ENCODE measurements at regions not wholly inside any gene's neighbourhood (a gene's known extent, or its start where the extent isn't known, plus 50 kb on each side); places are given as distances from the start of the nearest gene placed in this dataset.

DNA sequence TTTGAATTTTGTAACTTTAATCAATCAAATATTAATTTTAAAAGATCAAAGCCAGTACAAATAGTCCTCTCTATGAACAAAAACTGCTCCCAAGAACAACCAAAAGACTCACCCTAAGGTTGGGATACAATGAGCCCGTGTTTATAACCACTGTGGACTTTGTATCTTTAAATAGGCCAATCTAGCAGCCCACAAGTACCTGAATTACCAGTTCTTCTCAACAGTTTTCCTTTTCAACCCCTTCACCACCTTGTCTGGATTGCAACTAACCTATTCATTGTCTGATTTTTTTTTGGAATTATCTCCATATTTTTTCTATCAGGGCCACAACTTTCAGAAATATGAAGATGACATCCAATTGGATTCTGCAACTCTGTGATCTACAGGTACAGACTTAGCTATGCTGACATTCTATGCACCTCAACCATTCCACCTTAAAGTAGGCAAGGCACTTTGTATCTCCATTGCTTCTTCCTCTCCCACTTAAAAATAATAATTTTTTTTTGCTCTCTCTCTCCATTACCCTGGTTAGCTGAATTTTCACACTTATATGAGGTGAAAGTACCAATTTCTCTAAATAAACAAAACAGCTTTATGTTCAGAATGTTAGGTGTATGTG lies 81.9 kb upstream of the MAPRE2 start:
- no peak overlapping the region for H3K4me2 ChIP-seq
- no peaks in the 10 kb centered on the region for H3K9me3 ChIP-seq
- ATAC-seq (no peak), DNase-seq (ENCODE audit: low read depth in 1 of 2, low spot score in 1 of 2) (no peak), FAIRE-seq (no peak)
- 47% methylated on average over 1 of the region's 1 CpG for WGBS (ENCODE audit: missing lambda C conversion rate)
- CTCF ChIA-PET: no interaction called here
- POLR2A ChIA-PET: no interaction called here
- peaks cover 13% of the 10 kb centered on the region; the same call in 2 of the 3 replicates for H3K4me1 ChIP-seq
- TF ChIP-seq TP53 (CRISPR knock-in tag; IDR thresholded peaks at IDR 0.05) (no peak), JUNB (IDR thresholded peaks at IDR 0.05) (no peak), HEYL (CRISPR knock-in tag; IDR thresholded peaks at IDR 0.05) (no peak), RFX5 (IDR thresholded peaks at IDR 0.05) (no peak), CHD2 (IDR thresholded peaks at IDR 0.05; ENCODE audit: low read length, partially characterized antibody) (no peak), ZSCAN20 (CRISPR knock-in tag; IDR thresholded peaks at IDR 0.05) (no peak), ESRRA (IDR thresholded peaks at IDR 0.05; ENCODE audit: borderline replicate concordance, low read length) (no peak), GATA3 (IDR thresholded peaks at IDR 0.05; ENCODE audit: borderline replicate concordance) (no peak), NR3C1 (IDR thresholded peaks at IDR 0.05) (no peak), JUN (IDR thresholded peaks at IDR 0.05) (no peak)
- TF ChIP-seq, protein P1, sequence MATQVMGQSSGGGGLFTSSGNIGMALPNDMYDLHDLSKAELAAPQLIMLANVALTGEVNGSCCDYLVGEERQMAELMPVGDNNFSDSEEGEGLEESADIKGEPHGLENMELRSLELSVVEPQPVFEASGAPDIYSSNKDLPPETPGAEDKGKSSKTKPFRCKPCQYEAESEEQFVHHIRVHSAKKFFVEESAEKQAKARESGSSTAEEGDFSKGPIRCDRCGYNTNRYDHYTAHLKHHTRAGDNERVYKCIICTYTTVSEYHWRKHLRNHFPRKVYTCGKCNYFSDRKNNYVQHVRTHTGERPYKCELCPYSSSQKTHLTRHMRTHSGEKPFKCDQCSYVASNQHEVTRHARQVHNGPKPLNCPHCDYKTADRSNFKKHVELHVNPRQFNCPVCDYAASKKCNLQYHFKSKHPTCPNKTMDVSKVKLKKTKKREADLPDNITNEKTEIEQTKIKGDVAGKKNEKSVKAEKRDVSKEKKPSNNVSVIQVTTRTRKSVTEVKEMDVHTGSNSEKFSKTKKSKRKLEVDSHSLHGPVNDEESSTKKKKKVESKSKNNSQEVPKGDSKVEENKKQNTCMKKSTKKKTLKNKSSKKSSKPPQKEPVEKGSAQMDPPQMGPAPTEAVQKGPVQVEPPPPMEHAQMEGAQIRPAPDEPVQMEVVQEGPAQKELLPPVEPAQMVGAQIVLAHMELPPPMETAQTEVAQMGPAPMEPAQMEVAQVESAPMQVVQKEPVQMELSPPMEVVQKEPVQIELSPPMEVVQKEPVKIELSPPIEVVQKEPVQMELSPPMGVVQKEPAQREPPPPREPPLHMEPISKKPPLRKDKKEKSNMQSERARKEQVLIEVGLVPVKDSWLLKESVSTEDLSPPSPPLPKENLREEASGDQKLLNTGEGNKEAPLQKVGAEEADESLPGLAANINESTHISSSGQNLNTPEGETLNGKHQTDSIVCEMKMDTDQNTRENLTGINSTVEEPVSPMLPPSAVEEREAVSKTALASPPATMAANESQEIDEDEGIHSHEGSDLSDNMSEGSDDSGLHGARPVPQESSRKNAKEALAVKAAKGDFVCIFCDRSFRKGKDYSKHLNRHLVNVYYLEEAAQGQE (IDR thresholded peaks at IDR 0.05): no peak
- no peak overlapping the region for H3K4me3 ChIP-seq
- no peak overlapping the region for H3K27ac ChIP-seq

DNA sequence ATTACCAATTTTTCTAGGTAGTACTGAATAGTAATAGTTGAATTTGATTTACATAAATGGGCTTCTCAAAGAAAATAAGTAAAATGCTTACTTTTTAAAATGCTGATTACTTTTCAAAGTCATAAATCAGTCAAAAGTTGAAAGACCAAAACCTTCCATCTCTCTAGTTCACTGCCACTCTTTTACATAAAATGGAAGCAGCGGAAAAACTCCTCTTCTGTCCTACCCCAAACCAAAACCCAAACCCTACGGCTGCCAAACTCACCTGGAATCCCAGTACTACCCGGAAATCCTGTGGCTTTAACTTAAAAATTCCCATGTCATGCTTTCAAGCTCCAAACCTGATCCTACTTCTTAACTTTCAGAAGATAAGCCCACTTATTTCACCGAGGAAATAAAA lies 81.2 kb upstream of the MAPRE2 start:
- WGBS (ENCODE audit: missing lambda C conversion rate): 94% methylated on average over 4 of the region's 4 CpGs
- no peaks in the 10 kb centered on the region for H3K9me3 ChIP-seq
- H3K4me3 ChIP-seq: no peak overlapping the region
- POLR2A ChIA-PET: no interaction called here
- TF ChIP-seq MAX (IDR thresholded peaks at IDR 0.05) (no peak), NPAS2 (CRISPR knock-in tag; IDR thresholded peaks at IDR 0.05; ENCODE audit: borderline replicate concordance) (no peak), EP300 (IDR thresholded peaks at IDR 0.05) (no peak), PHF8 (IDR thresholded peaks at IDR 0.05; ENCODE audit: borderline replicate concordance, low read depth) (no peak), HOXB5 (CRISPR knock-in tag; IDR thresholded peaks at IDR 0.05) (no peak), SMC3 (IDR thresholded peaks at IDR 0.05) (no peak), POLR2AphosphoS2 (conservative IDR thresholded peaks at IDR 0.05; ENCODE audit: low read length) (no peak)
- TF ChIP-seq, protein P2, sequence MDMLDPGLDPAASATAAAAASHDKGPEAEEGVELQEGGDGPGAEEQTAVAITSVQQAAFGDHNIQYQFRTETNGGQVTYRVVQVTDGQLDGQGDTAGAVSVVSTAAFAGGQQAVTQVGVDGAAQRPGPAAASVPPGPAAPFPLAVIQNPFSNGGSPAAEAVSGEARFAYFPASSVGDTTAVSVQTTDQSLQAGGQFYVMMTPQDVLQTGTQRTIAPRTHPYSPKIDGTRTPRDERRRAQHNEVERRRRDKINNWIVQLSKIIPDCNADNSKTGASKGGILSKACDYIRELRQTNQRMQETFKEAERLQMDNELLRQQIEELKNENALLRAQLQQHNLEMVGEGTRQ (IDR thresholded peaks at IDR 0.05): no peak
- TF ChIP-seq, protein P3, sequence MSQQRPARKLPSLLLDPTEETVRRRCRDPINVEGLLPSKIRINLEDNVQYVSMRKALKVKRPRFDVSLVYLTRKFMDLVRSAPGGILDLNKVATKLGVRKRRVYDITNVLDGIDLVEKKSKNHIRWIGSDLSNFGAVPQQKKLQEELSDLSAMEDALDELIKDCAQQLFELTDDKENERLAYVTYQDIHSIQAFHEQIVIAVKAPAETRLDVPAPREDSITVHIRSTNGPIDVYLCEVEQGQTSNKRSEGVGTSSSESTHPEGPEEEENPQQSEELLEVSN (IDR thresholded peaks at IDR 0.05; ENCODE audit: borderline replicate concordance, low read depth): no peak
- TF ChIP-seq, protein P4, sequence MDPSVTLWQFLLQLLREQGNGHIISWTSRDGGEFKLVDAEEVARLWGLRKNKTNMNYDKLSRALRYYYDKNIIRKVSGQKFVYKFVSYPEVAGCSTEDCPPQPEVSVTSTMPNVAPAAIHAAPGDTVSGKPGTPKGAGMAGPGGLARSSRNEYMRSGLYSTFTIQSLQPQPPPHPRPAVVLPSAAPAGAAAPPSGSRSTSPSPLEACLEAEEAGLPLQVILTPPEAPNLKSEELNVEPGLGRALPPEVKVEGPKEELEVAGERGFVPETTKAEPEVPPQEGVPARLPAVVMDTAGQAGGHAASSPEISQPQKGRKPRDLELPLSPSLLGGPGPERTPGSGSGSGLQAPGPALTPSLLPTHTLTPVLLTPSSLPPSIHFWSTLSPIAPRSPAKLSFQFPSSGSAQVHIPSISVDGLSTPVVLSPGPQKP (IDR thresholded peaks at IDR 0.05; ENCODE audit: low read depth, low read length): no peak
- FAIRE-seq (no peak), DNase-seq (ENCODE audit: low read depth in 1 of 2, low spot score in 1 of 2) (no peak), ATAC-seq (no peak)
- no peak overlapping the region for H3K27ac ChIP-seq
- H3K4me2 ChIP-seq: no peak overlapping the region
- peaks cover 13% of the 10 kb centered on the region; the same call in 2 of the 3 replicates for H3K4me1 ChIP-seq
- CTCF ChIA-PET: no interaction called here

All from A549 (cell line).